HG03159 (cell line): ENCODE measurements at regions not wholly inside any gene's neighbourhood (a gene's known extent, or its start where the extent isn't known, plus 50 kb on each side); places are given as distances from the start of the nearest gene placed in this dataset.
"Not testable (repeated sequence)": the region's sequence is repeated elsewhere in the genome, so short reads cannot be mapped to it uniquely, and the experiment has no call there.

Source experiments
- ATAC-seq: cut with Tn5 transposase; IDR thresholded peaks from one replicate; pipeline ENCODE4 v1.9.1; 2021; ENCODE audit warnings: mild to moderate bottlenecking, moderate library complexity; ENCODE audit not compliant: unreplicated experiment

DNA sequence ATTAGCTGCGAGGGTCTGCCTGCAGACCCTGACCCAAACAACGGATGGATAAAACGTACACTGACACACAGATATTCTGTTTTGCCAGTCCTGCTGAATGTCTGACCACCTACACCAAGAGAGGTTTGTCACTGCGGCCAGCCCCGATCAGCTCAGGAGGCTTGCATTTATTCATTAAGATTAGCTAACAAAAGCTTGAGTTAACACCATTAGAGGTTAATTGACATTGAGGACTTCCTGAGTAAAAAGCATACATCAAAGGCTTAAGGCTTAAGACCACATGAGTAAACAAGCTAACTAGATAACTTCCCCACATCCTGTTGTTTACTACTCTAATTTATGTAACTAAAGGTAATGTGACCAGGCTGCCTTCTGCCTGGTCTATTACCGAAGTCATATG is 198.1 kb upstream of the TRPC7 start:
- no peak for ATAC-seq

DNA sequence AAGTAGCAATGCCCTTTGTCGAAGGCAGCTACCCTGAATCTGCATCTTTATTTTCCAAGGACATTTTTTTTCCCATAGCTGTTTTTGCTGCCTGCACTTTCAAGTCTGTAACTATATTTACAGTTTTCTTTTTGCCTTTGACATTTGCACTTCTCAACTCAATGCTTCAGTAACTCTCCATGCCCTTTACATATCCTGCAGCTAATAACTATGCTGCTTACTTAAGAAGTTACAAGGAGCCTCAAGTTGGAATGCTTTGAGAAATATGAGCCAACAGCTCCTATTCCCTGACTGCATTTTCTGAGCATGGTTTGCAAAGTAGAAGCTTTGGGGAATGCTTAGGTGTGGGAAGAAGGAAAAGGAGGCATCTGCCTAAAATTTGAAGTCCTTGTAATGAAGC is 194.8 kb upstream of the TRPC7 start:
- no peak for ATAC-seq

DNA sequence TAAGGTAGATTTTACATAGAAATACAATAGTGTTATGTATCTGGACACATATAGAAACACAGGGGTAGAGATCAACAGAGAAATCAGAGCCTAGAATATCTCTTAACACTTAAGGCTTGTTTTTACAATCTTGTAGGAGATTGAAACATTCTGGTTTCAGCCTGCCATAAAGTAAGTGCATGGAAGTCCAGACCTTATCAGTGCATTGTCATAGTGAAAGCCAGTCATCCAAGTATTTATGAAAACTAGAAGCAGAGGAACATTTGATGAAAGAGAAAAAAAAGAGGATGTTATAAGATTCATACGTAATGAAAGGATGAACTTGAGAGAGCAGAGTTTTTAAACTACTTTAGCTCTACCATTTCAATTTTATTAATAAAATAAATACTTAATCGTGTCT is 194.3 kb upstream of the TRPC7 start:
- ATAC-seq = no peak

DNA sequence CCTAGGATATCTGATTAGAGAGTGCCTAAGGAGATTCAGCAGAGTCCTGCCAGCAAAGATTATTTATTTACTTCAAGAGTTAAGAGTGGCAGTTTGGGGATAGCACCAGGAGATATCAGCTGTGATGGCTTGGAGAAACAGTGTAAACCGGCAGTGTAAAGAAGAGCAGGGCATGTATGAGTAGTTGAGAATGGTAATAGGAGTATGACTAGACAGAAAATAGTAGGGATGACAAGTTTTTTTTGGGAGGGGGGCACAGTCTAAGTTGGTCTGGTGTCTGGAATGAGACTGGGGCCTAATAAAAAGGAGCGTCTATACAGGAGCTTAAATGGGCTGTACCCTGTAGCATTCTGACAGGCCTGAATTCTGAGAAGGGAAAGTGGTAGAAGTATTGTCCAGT is 181.8 kb upstream of the TRPC7 start:
- not testable (repeated sequence) for ATAC-seq

DNA sequence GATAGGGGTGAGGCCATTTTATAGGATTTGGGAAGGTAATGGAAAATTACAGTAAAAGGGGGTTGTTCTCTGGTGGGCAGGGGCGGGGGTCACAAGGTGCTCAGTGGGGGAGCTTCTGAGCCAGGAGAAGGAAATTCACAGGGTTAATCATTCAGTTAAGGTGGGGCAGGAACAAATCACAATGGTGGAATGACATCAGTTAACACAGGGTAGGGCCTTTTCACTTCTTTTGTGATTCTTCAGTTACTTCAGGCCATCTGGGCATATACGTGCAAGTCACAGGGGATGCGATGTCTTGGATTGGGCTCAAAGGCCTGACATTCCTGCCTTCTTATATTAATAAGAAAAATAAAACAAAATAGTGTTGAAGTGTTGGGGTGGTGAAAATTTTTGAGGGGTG is 181.1 kb upstream of the TRPC7 start:
- ATAC-seq = not testable (repeated sequence)

DNA sequence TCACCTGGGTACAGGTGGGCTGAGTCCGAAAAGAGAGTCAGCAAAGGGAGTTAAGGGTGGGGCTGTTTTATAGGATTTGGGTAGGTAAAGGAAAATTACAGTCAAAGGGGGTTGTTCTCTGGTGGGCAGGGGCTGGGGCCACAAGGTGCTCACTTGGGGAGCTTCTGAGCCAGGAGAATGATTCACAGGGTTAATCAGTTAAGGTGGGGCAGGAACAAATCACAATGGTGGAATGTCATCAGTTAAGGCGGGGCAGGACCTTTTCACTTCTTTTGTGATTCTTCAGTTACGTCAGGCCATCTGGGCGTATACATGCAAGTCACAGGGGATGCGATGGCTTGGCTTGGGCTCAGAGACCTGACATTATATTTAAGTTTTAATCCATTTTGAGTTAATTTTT is 179.7 kb upstream of the TRPC7 start:
- ATAC-seq = not testable (repeated sequence)

DNA sequence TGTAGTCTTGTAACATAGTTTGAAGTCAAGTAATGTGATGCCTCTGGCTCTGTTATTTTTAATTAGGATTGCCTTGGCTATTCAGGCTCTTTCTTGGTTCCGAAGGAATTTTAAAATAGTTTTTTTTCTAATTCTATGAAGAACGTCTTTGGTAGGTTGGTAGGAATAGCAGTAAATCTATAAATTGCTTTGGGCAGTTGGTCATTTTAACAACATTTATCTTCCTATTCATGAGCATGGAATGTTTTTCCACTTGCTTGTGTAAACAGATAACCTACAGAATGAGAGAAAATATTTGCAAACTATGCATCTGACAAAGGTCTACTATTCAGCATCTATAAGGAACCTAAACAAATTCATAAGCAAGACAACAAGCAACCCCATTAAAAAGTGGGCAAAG is 173.2 kb upstream of the TRPC7 start:
- no peak for ATAC-seq

DNA sequence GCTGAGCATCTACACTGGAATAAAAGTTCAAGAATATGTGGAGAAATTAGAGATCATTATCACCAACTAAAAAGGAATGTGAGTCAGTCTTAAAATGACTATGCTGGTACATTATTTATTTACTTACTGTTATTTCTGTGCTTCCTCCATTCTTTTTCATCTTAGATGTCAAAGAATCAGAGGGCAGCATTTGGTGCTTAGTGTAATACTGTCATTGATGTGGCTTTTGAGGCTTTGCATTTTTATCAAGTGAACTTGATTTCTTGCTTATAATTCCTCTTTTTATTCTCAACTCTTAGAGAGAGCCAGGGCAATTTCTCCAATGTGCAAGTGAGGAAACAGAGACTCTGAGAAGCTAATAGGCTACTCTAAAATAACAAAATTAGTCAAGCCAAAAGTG is 163.7 kb upstream of the TRPC7 start:
- ATAC-seq = no peak

DNA sequence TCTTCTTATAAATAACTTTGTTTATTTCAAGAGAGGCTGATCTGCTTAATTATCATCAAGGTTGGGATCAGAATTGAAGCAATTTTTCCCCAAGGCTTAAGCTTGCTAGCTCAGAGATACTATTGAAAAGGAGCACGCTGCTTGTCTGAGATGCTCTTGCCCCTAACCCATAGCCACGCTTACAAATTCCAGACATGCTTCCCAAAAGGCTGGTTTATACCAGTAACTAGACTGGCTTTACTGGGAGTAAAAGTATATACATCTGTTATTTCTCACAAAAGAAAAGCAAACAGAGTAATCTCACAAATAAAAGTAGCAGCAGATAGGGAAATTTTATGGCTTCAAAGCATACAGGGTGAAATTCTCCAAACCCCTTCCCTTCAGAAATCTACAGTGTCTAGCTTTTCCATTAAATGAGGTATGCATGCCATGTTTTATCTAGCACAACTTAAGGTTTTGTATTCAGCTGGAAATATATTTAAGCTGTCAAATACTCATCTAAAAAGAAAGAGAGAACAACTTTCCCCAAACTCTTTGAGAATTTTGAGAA is 163.2 kb upstream of the TRPC7 start:
- no peak for ATAC-seq

DNA sequence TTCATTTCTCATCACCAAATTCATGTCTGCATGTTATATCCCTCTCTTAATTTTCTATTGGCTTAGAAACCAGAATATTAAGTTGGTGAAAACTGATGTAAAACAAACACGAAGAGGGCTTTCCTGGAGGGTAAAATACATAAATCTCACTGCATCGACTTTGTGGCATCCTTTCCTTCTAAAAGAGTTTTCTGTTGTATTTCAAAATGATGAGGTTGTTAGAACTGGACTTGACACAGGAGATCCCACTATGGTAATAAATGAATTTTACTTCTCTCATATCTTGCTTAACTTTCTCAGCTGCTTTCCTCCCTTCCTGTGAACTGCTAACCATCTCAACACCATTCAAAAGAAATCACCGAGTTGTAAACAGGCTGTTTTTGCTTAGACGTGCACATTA is 162.0 kb upstream of the TRPC7 start:
- ATAC-seq = no peak

DNA sequence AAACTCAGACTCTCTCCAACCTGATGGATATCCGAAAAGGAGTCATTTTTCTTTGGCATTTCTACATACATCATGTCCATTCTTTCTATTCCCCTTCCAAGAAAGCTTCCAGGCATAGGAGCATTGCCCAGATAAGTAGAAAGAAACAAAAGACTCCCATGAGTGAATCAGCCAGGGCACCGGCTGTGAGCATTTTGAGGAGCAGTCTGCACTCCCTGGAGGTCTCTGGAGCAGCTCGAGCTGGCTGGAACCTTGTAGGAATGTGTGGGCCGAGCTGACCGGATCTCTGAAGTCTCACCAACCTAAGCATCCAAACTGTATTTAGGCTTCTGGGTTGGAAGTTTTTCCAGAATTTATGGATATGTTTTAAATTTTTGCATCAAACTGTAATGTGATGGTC is 161.4 kb upstream of the TRPC7 start:
- no peak for ATAC-seq

DNA sequence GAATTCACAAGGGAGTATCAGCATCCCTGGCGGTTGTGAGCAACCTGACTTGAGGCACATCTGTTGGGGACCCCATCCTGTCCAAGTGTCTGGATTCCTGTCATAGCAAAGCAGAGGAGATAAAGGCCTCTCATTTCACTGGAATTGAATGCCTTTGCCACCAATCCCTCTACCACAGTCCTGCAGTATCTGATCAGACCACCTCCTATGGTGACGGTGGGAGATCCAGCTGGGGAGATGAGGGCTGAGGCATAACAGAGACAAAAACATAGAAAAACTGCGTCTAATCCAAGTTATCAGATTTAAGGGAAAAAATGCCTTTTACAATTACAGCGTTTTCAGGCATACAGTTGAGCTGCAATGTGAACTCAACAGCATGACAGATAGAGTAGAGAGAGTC is 160.7 kb upstream of the TRPC7 start:
- ATAC-seq = no peak

DNA sequence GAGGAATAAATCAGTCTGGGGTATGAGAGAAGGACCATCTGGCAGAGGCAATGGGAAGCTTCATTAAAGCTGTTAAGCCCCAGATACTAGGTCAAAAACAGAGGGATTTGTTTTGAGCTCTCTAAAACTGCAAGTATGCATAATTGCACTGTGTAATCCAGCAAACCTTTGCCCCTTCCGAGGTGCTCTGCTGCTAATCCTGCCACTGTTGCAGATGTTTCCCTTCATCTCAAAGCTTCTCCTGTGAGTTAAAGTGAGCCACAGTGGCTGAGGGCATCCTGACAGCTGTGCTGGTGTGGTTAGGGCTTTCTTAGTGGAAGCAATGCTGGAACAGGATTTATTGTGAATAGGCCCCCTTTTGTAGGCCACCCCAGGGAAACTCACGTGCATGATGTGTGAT is 160.3 kb upstream of the TRPC7 start:
- no peak for ATAC-seq

DNA sequence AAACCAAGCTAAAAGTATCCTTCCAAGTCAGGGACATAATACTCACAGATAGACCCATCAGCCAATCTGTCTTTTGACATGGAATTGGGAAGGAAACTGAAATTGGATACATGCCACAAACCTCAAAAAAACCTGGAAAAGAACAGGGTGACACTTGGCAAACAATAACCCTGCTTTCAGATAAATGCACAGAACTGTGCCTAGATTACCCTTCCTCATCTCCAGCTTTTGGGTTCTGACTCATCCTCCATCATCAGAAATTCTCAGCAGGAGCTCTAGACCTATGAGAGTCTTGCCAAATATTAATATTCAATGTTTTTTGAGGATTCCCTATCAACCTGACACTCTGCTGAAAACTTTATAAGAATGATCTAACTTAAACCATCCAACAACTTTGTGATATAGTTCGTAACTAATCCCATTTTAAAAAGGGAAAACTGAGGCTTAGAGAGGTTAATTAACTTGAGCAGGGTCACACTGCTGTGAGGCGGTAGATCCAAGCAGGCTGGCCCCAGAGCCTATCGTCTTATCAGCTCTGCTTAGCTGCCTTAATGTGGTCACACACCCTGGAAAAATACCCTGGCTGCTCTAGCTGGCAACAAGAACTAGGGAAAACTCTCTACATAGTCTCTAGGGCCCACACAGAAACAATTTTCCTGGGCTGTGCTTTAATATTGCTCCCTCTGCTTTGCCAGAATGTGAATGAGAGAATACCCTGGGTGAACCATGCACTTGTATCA is 157.0 kb upstream of the TRPC7 start:
- ATAC-seq = no peak

DNA sequence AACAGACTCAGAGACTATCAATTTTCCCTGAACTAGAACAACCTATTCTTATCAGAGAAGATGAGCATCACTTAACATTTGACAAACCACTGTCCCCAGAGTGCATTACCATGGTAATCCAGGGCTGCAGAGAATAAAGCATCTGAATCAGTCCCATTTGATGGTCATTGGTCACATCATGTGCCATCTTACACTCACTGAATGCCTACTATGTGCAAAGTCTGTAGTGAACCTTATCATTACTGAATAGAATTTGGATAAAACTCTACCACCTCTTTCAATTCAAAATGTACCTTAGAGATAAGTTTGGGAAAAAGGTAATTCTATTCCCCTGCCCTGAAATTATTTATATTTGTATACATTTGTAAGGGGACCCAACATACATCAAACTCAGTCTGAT is 156.4 kb upstream of the TRPC7 start:
- no peak for ATAC-seq

DNA sequence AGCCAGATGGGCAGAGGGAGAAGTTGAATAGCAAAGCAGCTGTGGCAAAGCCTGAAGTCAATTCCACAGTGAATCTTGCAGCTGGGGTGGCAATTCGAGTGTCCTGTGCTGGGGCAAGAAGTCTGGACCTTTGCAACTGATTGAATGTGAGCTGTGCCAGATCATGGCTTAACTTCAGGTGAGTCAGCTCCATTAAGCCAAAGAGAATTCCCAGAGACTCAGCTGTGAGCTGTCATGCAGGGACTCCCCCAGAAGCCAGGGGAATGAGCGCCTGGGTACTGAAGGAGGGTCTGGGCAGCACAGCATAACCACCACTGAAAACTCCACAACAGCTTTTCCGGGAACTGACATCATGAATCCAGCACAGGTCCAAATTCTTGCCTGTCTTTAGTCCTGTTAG is 153.5 kb upstream of the TRPC7 start:
- ATAC-seq = no peak

DNA sequence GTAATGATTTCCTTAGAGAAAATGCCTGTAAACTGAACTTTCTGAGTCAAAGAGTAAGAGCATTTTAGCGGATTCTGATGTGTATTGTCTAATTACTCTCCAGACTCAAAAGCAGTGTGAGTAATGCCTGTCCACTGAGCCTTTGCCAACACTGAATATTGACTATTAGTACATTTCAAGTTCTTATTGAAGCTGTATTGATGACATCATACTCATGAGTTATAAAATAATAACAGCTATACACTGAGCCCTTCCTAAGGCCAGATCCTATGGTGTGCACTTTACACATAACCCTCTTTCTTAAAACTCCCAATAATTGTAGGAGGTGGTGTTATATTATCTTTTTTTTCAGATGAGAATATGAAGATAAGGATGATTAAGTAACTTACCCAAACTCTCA is 152.8 kb upstream of the TRPC7 start:
- ATAC-seq = no peak

DNA sequence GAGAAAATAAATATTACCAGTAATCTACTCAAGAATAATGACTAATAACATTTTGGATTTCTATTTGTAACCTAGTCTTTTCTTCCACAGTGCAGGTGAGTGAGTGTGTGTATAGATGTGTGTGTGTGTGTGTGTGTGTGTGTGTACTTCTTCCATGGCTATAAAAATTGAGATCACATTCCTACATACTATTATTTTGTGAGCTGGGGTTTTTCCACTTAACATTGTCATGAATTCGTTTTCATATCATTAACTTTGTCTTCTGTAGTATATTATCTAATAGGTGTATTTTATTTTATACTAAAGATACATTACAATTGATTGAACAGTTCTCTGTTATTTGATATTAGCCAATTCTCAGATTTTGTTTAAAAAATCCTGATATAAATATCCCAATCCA is 152.4 kb upstream of the TRPC7 start:
- ATAC-seq = no peak

DNA sequence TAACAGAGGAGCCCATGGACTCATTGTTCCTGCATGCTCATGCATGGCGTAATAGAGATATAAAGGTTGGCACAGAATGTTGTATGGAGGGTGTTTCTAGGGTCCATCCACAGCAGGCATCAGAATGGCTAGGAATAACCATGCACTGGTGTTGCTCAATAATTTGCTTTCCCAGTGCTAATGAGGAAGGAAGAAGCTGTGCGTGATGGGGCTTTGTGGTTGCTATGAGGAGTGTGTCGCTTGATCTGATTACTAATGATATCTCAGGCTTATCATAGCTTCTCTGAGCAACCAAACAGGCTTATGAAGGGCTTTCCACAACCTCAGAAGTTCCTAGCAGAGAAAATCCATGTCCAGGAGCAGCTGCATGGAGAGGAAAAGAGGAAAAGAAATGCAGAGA is 151.3 kb upstream of the TRPC7 start:
- ATAC-seq = no peak

DNA sequence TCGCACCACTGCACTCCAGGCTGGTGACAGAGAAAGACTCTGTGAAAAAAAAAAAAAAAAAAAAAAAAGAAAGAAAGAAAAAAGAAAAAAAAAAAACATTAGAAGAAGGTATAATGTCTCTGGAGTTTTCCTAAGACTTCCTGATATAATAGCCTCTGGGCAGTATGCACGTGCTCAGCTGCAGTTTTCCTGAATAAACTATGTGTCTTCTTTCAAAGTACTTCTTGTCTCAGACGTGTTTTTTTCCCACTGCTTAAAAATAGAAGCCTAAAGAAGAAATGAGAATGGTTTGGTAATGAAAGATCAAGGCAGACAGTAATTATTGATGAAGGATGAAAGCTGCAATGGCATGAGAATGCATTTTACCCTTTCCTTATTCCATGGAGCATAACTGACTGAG is 148.1 kb upstream of the TRPC7 start:
- no peak for ATAC-seq

DNA sequence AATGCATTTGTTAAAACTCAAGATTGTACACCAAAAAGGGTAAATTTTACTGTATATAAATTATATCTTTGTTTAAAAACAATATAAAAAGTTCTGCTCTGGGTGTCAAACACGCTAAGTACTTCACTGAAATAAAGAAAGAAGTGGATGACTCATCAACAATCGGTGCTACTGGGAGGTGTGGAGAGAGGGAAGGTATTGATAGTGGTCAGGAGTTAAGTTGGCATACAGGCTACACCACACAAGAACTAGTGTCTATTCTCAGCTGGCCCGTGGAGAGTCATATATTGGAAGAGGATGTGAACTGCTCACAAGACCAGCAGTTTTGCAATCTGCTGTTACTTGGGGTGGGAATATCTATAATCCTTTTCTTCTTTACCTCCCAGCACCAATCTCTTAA is 145.7 kb upstream of the TRPC7 start:
- no peak for ATAC-seq

DNA sequence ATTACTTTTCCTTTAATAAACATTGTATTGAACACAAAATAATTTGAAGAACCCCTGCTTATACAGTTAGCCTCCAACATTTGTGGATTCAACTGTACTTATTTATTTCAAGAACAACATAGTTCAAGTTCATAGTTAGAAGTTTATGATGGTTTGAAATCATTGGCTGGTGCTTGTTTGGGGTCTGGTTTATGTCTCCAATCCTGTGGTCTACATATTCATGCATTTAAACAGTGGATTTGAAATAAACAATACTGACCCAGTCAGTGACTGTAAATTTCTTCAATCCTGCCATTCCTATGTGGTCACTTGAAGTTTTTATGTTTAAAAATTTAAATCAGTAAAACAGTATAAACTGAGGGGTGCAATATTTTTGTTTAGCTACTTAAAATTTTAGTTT is 145.1 kb upstream of the TRPC7 start:
- no peak for ATAC-seq

DNA sequence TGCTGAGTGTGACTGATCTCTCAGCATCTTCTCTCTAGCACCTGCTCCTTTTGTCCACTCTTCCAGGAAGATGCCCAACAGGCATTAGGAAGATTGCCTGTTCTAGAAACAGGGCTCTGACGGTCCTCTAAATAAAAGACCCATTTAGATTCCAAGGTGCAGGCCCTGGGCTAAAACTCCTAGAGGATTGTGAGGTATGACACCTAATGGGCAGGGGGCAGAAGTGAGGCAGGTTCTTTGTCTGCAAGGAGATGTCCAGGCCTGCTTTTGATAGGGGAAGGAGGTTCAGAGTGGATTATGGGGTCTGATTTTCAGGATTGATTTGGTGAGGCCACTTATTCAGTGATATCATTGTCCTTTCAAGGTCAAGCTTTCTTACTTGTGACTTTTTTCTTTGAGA is 140.8 kb upstream of the TRPC7 start:
- no peak for ATAC-seq
